ENCODE measurements at regions not wholly inside any gene's neighbourhood (a gene's known extent, or its start where the extent isn't known, plus 50 kb on each side); places are given as distances from the start of the nearest gene placed in this dataset.
A peak's percentile ranks its signal among the peaks of the same experiment; 100 is the strongest.

DNA sequence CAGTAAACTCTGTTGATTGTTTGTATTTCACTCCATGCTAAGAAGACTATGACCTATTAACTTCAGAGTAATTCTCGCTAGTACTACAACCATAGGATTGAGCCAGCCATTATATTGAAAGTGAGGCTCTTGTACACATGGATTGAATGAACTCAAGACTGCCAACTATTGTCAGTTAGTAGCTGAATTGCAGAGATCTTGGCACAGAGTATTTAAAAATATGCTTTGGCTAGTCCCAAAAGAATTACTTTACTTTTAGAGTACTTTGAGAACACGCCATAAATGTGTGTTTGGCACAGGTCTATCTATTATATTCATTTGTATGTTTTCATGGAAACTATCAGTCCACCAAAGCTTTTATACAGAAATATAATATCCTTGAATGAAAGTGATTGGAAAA lies 226.7 kb upstream of the DCBLD2 start:
- ATAC-seq: peak; percentile 66

DNA sequence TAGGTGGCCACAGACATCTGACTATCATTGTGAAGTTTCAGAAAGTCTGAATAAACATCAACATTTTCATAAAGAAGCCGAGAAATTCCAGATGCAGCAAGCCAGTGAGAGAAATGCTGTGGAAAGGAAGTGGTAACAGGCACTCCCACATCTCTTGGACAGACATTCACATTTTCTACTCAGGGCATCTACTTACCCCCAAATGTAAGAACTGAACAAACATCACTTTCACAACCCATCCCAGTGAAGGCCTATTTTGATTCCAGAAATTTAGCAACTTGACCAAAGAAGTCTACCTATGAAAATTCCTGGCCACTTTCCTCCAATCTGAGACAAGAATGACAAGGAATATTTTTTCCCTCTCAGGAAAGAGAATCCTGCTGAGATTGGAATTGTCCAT lies 224.8 kb upstream of the DCBLD2 start:
- TF ChIP-seq GLIS3 (CRISPR knock-in tag; IDR thresholded peaks at IDR 0.05) (no peak), ZNF70 (CRISPR knock-in tag; IDR thresholded peaks at IDR 0.05) (no peak)
- TF ChIP-seq, protein P1, sequence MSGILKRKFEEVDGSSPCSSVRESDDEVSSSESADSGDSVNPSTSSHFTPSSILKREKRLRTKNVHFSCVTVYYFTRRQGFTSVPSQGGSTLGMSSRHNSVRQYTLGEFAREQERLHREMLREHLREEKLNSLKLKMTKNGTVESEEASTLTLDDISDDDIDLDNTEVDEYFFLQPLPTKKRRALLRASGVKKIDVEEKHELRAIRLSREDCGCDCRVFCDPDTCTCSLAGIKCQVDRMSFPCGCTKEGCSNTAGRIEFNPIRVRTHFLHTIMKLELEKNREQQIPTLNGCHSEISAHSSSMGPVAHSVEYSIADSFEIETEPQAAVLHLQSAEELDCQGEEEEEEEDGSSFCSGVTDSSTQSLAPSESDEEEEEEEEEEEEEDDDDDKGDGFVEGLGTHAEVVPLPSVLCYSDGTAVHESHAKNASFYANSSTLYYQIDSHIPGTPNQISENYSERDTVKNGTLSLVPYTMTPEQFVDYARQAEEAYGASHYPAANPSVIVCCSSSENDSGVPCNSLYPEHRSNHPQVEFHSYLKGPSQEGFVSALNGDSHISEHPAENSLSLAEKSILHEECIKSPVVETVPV (CRISPR knock-in tag; IDR thresholded peaks at IDR 0.05): no peak

More for the DNA sequence above, 226.7 kb upstream of the DCBLD2 start:
- TF ChIP-seq ZNF70 (CRISPR knock-in tag; IDR thresholded peaks at IDR 0.05) (no peak), GLIS3 (CRISPR knock-in tag; IDR thresholded peaks at IDR 0.05) (no peak)

DNA sequence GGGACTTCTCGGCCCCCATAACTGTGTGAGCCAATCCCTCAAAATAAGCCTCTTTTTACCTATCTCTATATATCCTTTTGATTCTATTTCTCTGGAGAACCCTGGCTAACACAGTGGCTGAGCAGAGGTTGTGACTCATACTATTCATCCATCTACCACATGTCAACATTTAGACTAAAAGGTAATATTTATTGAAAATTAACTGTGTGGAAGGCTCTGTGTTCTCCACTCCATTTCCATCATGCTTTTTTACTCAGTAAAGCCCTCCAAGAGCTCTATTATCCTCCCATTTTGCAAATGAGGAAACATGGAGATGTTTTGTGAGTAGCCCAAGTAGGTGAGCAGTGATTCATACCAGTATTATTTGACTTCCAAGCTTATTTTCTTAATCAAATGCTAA lies 217.9 kb upstream of the DCBLD2 start:
- TF ChIP-seq, protein P2, sequence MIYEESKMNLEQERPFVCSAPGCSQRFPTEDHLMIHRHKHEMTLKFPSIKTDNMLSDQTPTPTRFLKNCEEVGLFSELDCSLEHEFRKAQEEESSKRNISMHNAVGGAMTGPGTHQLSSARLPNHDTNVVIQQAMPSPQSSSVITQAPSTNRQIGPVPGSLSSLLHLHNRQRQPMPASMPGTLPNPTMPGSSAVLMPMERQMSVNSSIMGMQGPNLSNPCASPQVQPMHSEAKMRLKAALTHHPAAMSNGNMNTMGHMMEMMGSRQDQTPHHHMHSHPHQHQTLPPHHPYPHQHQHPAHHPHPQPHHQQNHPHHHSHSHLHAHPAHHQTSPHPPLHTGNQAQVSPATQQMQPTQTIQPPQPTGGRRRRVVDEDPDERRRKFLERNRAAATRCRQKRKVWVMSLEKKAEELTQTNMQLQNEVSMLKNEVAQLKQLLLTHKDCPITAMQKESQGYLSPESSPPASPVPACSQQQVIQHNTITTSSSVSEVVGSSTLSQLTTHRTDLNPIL (CRISPR knock-in tag; IDR thresholded peaks at IDR 0.05; ENCODE audit: low read depth): no peak
- TF ChIP-seq, protein P1 (CRISPR knock-in tag; IDR thresholded peaks at IDR 0.05): no peak
- TF ChIP-seq, protein P3, sequence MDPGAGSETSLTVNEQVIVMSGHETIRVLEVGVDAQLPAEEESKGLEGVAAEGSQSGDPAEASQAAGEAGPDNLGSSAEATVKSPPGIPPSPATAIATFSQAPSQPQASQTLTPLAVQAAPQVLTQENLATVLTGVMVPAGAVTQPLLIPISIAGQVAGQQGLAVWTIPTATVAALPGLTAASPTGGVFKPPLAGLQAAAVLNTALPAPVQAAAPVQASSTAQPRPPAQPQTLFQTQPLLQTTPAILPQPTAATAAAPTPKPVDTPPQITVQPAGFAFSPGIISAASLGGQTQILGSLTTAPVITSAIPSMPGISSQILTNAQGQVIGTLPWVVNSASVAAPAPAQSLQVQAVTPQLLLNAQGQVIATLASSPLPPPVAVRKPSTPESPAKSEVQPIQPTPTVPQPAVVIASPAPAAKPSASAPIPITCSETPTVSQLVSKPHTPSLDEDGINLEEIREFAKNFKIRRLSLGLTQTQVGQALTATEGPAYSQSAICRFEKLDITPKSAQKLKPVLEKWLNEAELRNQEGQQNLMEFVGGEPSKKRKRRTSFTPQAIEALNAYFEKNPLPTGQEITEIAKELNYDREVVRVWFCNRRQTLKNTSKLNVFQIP (CRISPR knock-in tag; IDR thresholded peaks at IDR 0.05; ENCODE audit: borderline replicate concordance, low read depth): no peak
- TF ChIP-seq BACH2 (CRISPR knock-in tag; IDR thresholded peaks at IDR 0.05; ENCODE audit: borderline replicate concordance) (no peak), RARB (CRISPR knock-in tag; IDR thresholded peaks at IDR 0.05) (no peak), ZC3H10 (CRISPR knock-in tag; IDR thresholded peaks at IDR 0.05) (no peak)
- ATAC-seq: no peak

More for the DNA sequence above, 224.8 kb upstream of the DCBLD2 start:
- no peak for ATAC-seq

DNA sequence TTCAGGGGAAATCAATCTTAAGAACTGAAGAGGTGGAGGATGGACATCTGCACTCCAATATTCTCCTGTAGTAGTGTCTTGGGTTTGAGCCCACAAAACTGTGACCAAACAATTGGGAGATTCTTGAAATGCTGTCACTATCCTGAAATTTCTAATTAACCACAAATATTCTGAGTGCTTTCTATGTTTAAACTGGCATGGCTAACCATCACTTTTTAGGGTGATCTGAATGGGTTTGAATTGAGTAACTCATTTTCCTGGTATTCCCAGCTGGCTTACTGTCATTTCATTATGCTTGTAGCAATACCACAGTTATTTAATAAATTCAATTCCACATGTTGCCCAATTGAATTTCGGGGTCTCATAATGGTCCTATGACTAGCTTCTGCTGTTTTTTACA lies 216.9 kb upstream of the DCBLD2 start:
- no peak for TF ChIP-seq BACH2 (CRISPR knock-in tag; IDR thresholded peaks at IDR 0.05; ENCODE audit: borderline replicate concordance)
- TF ChIP-seq ZNF8 (CRISPR knock-in tag; IDR thresholded peaks at IDR 0.05): no peak
- TF ChIP-seq ZFP30 (CRISPR knock-in tag; IDR thresholded peaks at IDR 0.05): no peak
- TF ChIP-seq ZC3H10 (CRISPR knock-in tag; IDR thresholded peaks at IDR 0.05): 0 out of 2 replicates have a peak, but pooled peaks have one; percentile 8
- TF ChIP-seq CSDC2 (CRISPR knock-in tag; IDR thresholded peaks at IDR 0.05): no peak
- TF ChIP-seq ZNF70 (CRISPR knock-in tag; IDR thresholded peaks at IDR 0.05): no peak
- TF ChIP-seq TOX (CRISPR knock-in tag; IDR thresholded peaks at IDR 0.05; ENCODE audit: borderline replicate concordance): no peak
- peak; percentile 50; the same call in 1 of the 2 replicates for TF ChIP-seq ISL1 (CRISPR knock-in tag; IDR thresholded peaks at IDR 0.05)
- TF ChIP-seq ZFP3 (CRISPR knock-in tag; IDR thresholded peaks at IDR 0.05): no peak
- ATAC-seq: no peak

DNA sequence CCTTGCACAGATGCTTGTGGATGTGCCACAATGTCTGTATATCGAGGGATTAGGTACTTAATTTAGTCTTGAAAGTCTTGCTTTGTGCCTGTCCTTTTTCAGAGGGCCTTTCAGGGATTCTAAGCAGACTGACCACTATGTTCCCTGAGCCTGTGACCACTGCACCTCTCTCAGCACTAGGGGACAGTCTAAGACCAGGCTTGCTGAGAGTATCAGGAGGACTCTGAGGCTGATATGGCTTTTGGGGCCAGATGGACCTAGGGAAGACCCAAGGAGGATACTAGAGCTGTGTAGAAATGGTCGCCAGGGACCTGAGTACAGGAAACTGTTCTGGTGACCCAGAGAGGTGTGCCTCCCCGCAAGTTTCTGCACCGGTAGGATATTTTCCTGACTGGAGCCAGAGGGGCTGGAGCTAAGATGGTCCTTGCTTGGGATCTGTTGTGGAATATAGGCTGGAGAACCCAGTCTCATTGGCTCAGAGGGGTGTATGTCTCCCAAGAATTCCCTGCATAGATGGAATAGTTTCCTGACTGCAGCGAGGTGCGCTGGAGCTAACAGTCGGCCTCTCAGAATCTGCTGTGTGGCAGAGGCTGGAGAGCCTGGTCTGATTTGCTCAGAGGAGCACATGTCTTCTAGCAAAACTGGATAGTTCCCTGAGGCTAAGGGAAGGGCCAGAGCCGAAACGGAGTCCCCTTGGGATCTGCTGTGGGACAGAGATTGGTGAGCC lies 213.2 kb upstream of the DCBLD2 start:
- TF ChIP-seq ISL1 (CRISPR knock-in tag; IDR thresholded peaks at IDR 0.05) (no peak), GLIS3 (CRISPR knock-in tag; IDR thresholded peaks at IDR 0.05) (no peak), ESRRG (CRISPR knock-in tag; IDR thresholded peaks at IDR 0.05) (no peak), BACH2 (CRISPR knock-in tag; IDR thresholded peaks at IDR 0.05; ENCODE audit: borderline replicate concordance) (no peak), ZNF70 (CRISPR knock-in tag; IDR thresholded peaks at IDR 0.05) (no peak), SNAI2 (CRISPR knock-in tag; IDR thresholded peaks at IDR 0.05) (no peak), ZFP3 (CRISPR knock-in tag; IDR thresholded peaks at IDR 0.05) (no peak), TCF4 (CRISPR knock-in tag; IDR thresholded peaks at IDR 0.05; ENCODE audit: borderline replicate concordance) (no peak)
- TF ChIP-seq, protein P4, sequence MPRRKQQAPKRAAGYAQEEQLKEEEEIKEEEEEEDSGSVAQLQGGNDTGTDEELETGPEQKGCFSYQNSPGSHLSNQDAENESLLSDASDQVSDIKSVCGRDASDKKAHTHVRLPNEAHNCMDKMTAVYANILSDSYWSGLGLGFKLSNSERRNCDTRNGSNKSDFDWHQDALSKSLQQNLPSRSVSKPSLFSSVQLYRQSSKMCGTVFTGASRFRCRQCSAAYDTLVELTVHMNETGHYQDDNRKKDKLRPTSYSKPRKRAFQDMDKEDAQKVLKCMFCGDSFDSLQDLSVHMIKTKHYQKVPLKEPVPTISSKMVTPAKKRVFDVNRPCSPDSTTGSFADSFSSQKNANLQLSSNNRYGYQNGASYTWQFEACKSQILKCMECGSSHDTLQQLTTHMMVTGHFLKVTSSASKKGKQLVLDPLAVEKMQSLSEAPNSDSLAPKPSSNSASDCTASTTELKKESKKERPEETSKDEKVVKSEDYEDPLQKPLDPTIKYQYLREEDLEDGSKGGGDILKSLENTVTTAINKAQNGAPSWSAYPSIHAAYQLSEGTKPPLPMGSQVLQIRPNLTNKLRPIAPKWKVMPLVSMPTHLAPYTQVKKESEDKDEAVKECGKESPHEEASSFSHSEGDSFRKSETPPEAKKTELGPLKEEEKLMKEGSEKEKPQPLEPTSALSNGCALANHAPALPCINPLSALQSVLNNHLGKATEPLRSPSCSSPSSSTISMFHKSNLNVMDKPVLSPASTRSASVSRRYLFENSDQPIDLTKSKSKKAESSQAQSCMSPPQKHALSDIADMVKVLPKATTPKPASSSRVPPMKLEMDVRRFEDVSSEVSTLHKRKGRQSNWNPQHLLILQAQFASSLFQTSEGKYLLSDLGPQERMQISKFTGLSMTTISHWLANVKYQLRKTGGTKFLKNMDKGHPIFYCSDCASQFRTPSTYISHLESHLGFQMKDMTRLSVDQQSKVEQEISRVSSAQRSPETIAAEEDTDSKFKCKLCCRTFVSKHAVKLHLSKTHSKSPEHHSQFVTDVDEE (CRISPR knock-in tag; IDR thresholded peaks at IDR 0.05): no peak
- TF ChIP-seq, protein P5, sequence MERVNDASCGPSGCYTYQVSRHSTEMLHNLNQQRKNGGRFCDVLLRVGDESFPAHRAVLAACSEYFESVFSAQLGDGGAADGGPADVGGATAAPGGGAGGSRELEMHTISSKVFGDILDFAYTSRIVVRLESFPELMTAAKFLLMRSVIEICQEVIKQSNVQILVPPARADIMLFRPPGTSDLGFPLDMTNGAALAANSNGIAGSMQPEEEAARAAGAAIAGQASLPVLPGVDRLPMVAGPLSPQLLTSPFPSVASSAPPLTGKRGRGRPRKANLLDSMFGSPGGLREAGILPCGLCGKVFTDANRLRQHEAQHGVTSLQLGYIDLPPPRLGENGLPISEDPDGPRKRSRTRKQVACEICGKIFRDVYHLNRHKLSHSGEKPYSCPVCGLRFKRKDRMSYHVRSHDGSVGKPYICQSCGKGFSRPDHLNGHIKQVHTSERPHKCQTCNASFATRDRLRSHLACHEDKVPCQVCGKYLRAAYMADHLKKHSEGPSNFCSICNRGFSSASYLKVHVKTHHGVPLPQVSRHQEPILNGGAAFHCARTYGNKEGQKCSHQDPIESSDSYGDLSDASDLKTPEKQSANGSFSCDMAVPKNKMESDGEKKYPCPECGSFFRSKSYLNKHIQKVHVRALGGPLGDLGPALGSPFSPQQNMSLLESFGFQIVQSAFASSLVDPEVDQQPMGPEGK (CRISPR knock-in tag; IDR thresholded peaks at IDR 0.05; ENCODE audit: borderline replicate concordance): no peak
- peak; percentile 97 for ATAC-seq

Data from SK-N-SH treated with all-trans-retinoic acid at 6 μM for 48 hours (cell line).